K562 (cell line): ENCODE measurements at regions not wholly inside any gene's neighbourhood (a gene's known extent, or its start where the extent isn't known, plus 50 kb on each side); places are given as distances from the start of the nearest gene placed in this dataset.

ENCODE experiments used
- ATAC-seq: fragments of 200-7000 bp; cut with Tn5 transposase; 3 replicates; pipeline ENCODE4 v1.9.1; 2020; ENCODE audit warnings: moderate library complexity
- BruUV-seq: library from RNA; stranded (reverse); fragments of 400-500 nt; replicated peaks from 2 replicates; lab custom pipeline; 2021; lab: Mats Ljungman, UMichigan
- CTCF ChIA-PET: fragments of 300-600 bp; formaldehyde crosslinking; extraction: SDS; loops from one replicate; lab custom pipeline; 2021; ENCODE audit warnings: low intra/inter-chr PET ratio; lab: Yijun Ruan, JAX
- POLR2A ChIA-PET: fragments of 300-600, 350-650 bp; sonication (Branson Sonifier 250); formaldehyde crosslinking; extraction: SDS; loops from one replicate; lab custom pipeline; 2021; ENCODE audit warnings: antibody characterized with exemption, inconsistent platforms; lab: Yijun Ruan, JAX
- DNase-seq, 4 experiments: peaks; one replicate each; pipeline versions ENCODE4 v3.0.0 to v3.0.0-alpha.2; 2011 to 2018; ENCODE audit warnings: low spot score in 3 of 4, mixed read lengths in 3 of 4; ENCODE audit errors: extremely low read depth in 1 of 4
- FAIRE-seq: peaks from 2 replicates; lab custom pipeline; 2011; peaks lifted over from hg19 to GRCh38; lab: Jason Lieb, UNC
- H2AFZ ChIP-seq: 2 replicates; pipeline ENCODE4 v1.6.0; 2011; ENCODE audit warnings: low read depth, low read length, control low read depth, inconsistent platforms
- H3K27ac ChIP-seq: fragments of 200-600 bp; 3 replicates; pipeline ENCODE4 v1.8.0; 2011; ENCODE audit warnings: low read depth, mild to moderate bottlenecking, control low read depth, inconsistent platforms, low read length, moderate library complexity, mixed read lengths; ENCODE audit errors: extremely low read depth
- H3K27me3 ChIP-seq, 2 experiments: fragments of 300-600 bp in 1 of 2; 2 replicates in 1 of 2; 3 replicates in 1 of 2; pipeline versions ENCODE4 v1.6.0 to v1.8.0; 2011; ENCODE audit warnings: inconsistent platforms in 2 of 2, low read length in 2 of 2, mild to moderate bottlenecking in 1 of 2, mixed read lengths in 1 of 2, moderate library complexity in 1 of 2; ENCODE audit not compliant: control insufficient read depth in 2 of 2, insufficient read depth in 2 of 2
- H3K36me3 ChIP-seq: fragments of 300-600 bp; 3 replicates; pipeline ENCODE4 v1.8.0; 2011; ENCODE audit warnings: mild to moderate bottlenecking, low read length, inconsistent platforms; ENCODE audit not compliant: control insufficient read depth, insufficient read depth
- H3K4me1 ChIP-seq, 2 experiments: fragments of 200-600 bp in 1 of 2; replicated peaks in 1 of 2; 2 replicates in 1 of 2; 3 replicates in 1 of 2; pipeline versions ENCODE4 v1.5.1 to v1.8.0; 2011; ENCODE audit warnings: inconsistent platforms in 2 of 2, low read length in 2 of 2, mild to moderate bottlenecking in 1 of 2, mixed read lengths in 1 of 2, moderate library complexity in 1 of 2; ENCODE audit not compliant: control insufficient read depth in 2 of 2, insufficient read depth in 2 of 2
- H3K4me2 ChIP-seq: 2 replicates; pipeline ENCODE4 v1.6.1; 2011; ENCODE audit warnings: low read length, control low read depth, inconsistent platforms, mixed read lengths; ENCODE audit not compliant: insufficient read depth
- H3K4me3 ChIP-seq: fragments of 200-600 bp; sonication (generic), shearing (Covaris generic); 2 replicates; pipeline ENCODE4 v1.5.1; 2016; ENCODE audit warnings: control low read depth, inconsistent platforms
- H3K79me2 ChIP-seq: fragments of 200-600 bp; 3 replicates; pipeline ENCODE4 v1.8.0; 2011; ENCODE audit warnings: low read length, inconsistent platforms; ENCODE audit not compliant: control insufficient read depth, insufficient read depth
- H3K9ac ChIP-seq, 2 experiments: 2 replicates each; pipeline versions ENCODE4 v1.6.0 to v1.6.1; 2011; ENCODE audit warnings: low read depth in 2 of 2, low read length in 2 of 2, control low read depth in 1 of 2, inconsistent platforms in 1 of 2, mild to moderate bottlenecking in 1 of 2, mixed read lengths in 1 of 2; ENCODE audit not compliant: insufficient read depth in 1 of 2
- H3K9me1 ChIP-seq: one replicate; pipeline ENCODE4 v1.6.0; 2011; ENCODE audit warnings: inconsistent platforms, mild to moderate bottlenecking, low read length, moderate library complexity; ENCODE audit not compliant: control insufficient read depth, insufficient read depth
- H3K9me3 ChIP-seq: replicated peaks from 2 replicates; pipeline ENCODE4 v1.5.1; 2011; ENCODE audit warnings: low read depth, low read length, inconsistent platforms; ENCODE audit not compliant: control insufficient read depth, insufficient read depth
- H4K20me1 ChIP-seq: replicated peaks from 2 replicates; pipeline ENCODE4 v1.6.1; 2011; ENCODE audit warnings: low read length, inconsistent platforms, mixed read lengths; ENCODE audit not compliant: control insufficient read depth, insufficient read depth
- CBFA2T2 ChIP-seq: fragments of 450-650 bp; conservative IDR thresholded peaks from 2 replicates; pipeline ENCODE4 v1.6.1; 2017; ENCODE audit warnings: mild to moderate bottlenecking
- DEAF1 ChIP-seq: fragments of 450-650 bp; formaldehyde crosslinking; IDR thresholded peaks from 2 replicates; pipeline ENCODE4 v1.4.0; 2020; ENCODE audit warnings: mild to moderate bottlenecking, moderate library complexity
- ERF ChIP-seq: fragments of 450-650 bp; formaldehyde crosslinking; IDR thresholded peaks from 2 replicates; pipeline ENCODE4 v1.4.0; 2020; ENCODE audit warnings: mild to moderate bottlenecking, mixed read lengths
- FOS ChIP-seq: IDR thresholded peaks from 3 replicates; pipeline ENCODE4 v1.6.1; 2011; ENCODE audit not compliant: insufficient read length; ENCODE audit errors: extremely low read depth
- NCOA4 ChIP-seq: fragments of 450-650 bp; IDR thresholded peaks from 2 replicates; pipeline ENCODE4 v1.6.1; 2018; ENCODE audit warnings: mild to moderate bottlenecking; ENCODE audit not compliant: partially characterized antibody
- NR2C2 ChIP-seq, 2 experiments: fragments of 200-800 bp in 1 of 2; sonication (Bioruptor generic) in 1 of 2; sonication (generic) in 1 of 2; formaldehyde crosslinking in 1 of 2; IDR thresholded peaks; 2 replicates each; pipeline versions ENCODE4 v1.6.1 to v1.8.0; 2016 to 2022; ENCODE audit warnings: mild to moderate bottlenecking in 1 of 2, missing compliant biosample characterization in 1 of 2, missing genetic modification characterization in 1 of 2, missing genetic modification reagents in 1 of 2
- SMARCA4 ChIP-seq: fragments of 450-650 bp; IDR thresholded peaks from 2 replicates; pipeline ENCODE4 v1.6.1; 2016
- ZBTB34 ChIP-seq: fragments of 250-450 bp; sonication (Bioruptor Pico); IDR thresholded peaks from 2 replicates; pipeline ENCODE4 v1.8.0; 2021; ENCODE audit warnings: mild to moderate bottlenecking, moderate library complexity
- ZEB2 ChIP-seq: fragments of 450-650 bp; IDR thresholded peaks from 2 replicates; pipeline ENCODE4 v1.6.1; 2016
- ZFX ChIP-seq: sonication (generic); formaldehyde crosslinking; IDR thresholded peaks from 2 replicates; pipeline ENCODE4 v1.8.0; 2022; ENCODE audit warnings: mild to moderate bottlenecking, missing genetic modification reagents, moderate library complexity
- ZNF134 ChIP-seq: fragments of 250-450 bp; sonication (Bioruptor Pico); conservative IDR thresholded peaks from 2 replicates; pipeline ENCODE4 v1.4.0; 2020
- ZNF263 ChIP-seq: sonication (generic); formaldehyde crosslinking; IDR thresholded peaks from 2 replicates; pipeline ENCODE4 v1.8.0; 2022; ENCODE audit warnings: mild to moderate bottlenecking, missing genetic modification reagents, borderline replicate concordance
- ZNF584 ChIP-seq: fragments of 200-800 bp; sonication (Bioruptor generic); IDR thresholded peaks from 2 replicates; pipeline ENCODE4 v1.6.1; 2016; ENCODE audit warnings: low read depth, mild to moderate bottlenecking, missing genetic modification characterization, missing compliant biosample characterization
- ZNF592 ChIP-seq: fragments of 450-650 bp; IDR thresholded peaks from 2 replicates; pipeline ENCODE4 v1.6.1; 2017; ENCODE audit warnings: antibody characterized with exemption, mild to moderate bottlenecking
- WGBS: fragments of 100-300 bp; shearing (Covaris generic); methylation state at CpG from one replicate; pipeline ENCODE4 v1.1.6; 2016; ENCODE audit warnings: low coverage, mixed read lengths; ENCODE audit not compliant: insufficient coverage; ENCODE audit errors: missing lambda C conversion rate; 5-methylcytosine and 5-hydroxymethylcytosine counted together
- in situ Hi-C: fragments of 300-500 bp; cut with MboI; formaldehyde crosslinking; loops from 4 replicates; pipeline ENCODE4 v1.15.0; 2018; ENCODE audit warnings: inconsistent platforms, mixed read lengths
- intact Hi-C: fragments of 100-400 bp; cut with micrococcal nuclease; formaldehyde crosslinking; loops from 2 replicates; pipeline ENCODE4 v1.14.2; 2022

GRCh38 chr1:55428944-55429931, 214.1 kb upstream of the USP24 start:
- intact Hi-C loops = no loop called here
- POLR2A ChIA-PET = interaction anchor here (0.6 to 1.4 kb wide), 3 partner anchors 15 to 35 kb away, joined by 3 to 4 read pairs (median 3); no protein-coding TSS in a partner anchor
- no peak overlapping the region for H3K9ac ChIP-seq
- no peak overlapping the region; the same call in 1 of the 2 replicates for H2AFZ ChIP-seq
- H3K36me3 ChIP-seq = no peaks in the 10 kb centered on the region
- no peaks in the 10 kb centered on the region for H3K9me3 ChIP-seq
- H3K27ac ChIP-seq = no peak overlapping the region
- FAIRE-seq = peak; percentile 54
- 3% methylated on average over 9 of the region's 9 CpGs for WGBS
- no TSS peak for BruUV-seq
- in situ Hi-C loops = loop anchor here (5.0 kb wide), 1 partner anchor 53 kb away; no protein-coding TSS in a partner anchor
- H3K4me3 ChIP-seq = no peak overlapping the region
- peak overlapping the region; percentile 9; the same call in 1 of the 2 replicates for H3K4me2 ChIP-seq
- peaks cover 0 to 12% of the 10 kb centered on the region in 2 experiments; a peak in 4 of 5 replicates for H3K4me1 ChIP-seq
- CTCF ChIA-PET = no interaction called here
- H3K9me1 ChIP-seq = no peaks in the 10 kb centered on the region
- peak; percentile 57 for ATAC-seq
- no peaks in the 10 kb centered on the region for H3K79me2 ChIP-seq
- H4K20me1 ChIP-seq = no peaks in the 10 kb centered on the region
- no peaks in the 10 kb centered on the region for H3K27me3 ChIP-seq
- peak in 2 of 4 experiments; percentile 17 to 27 for DNase-seq
- TF ChIP-seq NCOA4 (no peak), DEAF1 (CRISPR knock-in tag) (no peak), ZFX (CRISPR knock-in tag) (no peak), ZEB2 (0 out of 2 replicates have a peak, but pooled peaks have one; percentile 34), CBFA2T2 (no peak), ZNF263 (CRISPR knock-in tag) (no peak), SMARCA4 (peak; percentile 23; the same call in 1 of the 2 replicates), ZNF584 (CRISPR knock-in tag) (no peak), ERF (0 out of 2 replicates have a peak, but pooled peaks have one; percentile 31), ZNF592 (no peak), ZNF134 (CRISPR knock-in tag) (peak; percentile 88), NR2C2 (CRISPR knock-in tag; IDR thresholded peaks at IDR 0.05) (no peak), NR2C2 (tag; IDR thresholded peaks at IDR 0.05) (peak; percentile 33; the same call in 1 of the 2 replicates), ZBTB34 (CRISPR knock-in tag) (no peak), FOS (peak; percentile 19)
